Coronary artery (tissue), 2 donors: ENCODE measurements at regions not wholly inside any gene's neighbourhood (a gene's known extent, or its start where the extent isn't known, plus 50 kb on each side); places are given as distances from the start of the nearest gene placed in this dataset.

Experiments
- DNase-seq: peaks from one replicate; pipeline ENCODE4 v3.0.0-alpha.2; 2017; ENCODE audit warnings: low spot score
- H3K27ac ChIP-seq, 2 donors: fragments of 200-600 bp; sonication (generic); one replicate each; pipeline ENCODE4 v1.5.1; 2016 to 2019
- H3K4me3 ChIP-seq: fragments of 200-600 bp; sonication (generic); 2 replicates; pipeline ENCODE4 v1.5.1; 2016; ENCODE audit warnings: mild to moderate bottlenecking, moderate library complexity
- CTCF ChIP-seq: fragments of 200-600 bp; sonication (generic); IDR thresholded peaks from one replicate; pipeline ENCODE4 v1.5.1; 2019; ENCODE audit warnings: antibody characterized with exemption

DNA sequence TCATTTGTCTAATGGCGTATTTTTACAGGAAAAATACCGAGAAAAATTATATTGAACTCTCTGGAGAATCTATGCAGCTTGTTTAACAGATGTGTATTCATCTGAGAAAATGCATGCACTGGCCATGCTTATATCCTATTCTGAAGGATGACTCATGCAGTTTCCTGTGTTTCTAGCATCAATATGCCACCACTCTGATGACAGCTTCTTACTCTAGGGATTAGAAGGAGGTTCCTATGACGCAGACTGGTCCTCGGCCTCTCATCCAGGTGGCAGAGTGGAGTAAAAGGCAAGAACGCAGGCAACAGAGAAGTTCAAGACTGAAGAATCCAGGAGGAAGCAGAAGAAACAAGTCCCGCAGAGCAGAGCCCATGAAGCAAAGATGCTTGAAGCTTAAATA is 910.0 kb upstream of the ROBO1 start:
- H3K4me3 ChIP-seq = no peak overlapping the region
- H3K27ac ChIP-seq = no peak overlapping the region
- no peak for TF ChIP-seq CTCF
- no peak for DNase-seq

DNA sequence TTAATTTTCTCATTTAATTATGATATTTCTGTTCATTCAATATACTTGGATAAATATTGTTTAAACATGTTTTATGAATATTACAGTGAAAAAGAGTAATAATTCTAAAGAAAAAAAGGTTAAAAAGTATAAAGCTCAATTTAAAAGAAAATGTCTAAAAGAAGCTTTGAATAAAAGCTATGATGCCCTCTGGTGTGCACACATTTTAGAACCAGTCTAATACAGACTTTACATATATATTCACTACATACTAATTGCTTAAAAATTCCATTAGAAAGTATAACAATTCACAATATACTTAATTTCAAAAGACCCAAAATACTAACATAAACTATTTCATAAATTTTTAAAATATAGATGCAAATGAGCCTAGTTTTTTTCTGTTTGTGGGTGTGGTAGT is 909.1 kb upstream of the ROBO1 start:
- H3K27ac ChIP-seq = no peak overlapping the region
- no peak for DNase-seq
- TF ChIP-seq CTCF = no peak
- no peak overlapping the region for H3K4me3 ChIP-seq

DNA sequence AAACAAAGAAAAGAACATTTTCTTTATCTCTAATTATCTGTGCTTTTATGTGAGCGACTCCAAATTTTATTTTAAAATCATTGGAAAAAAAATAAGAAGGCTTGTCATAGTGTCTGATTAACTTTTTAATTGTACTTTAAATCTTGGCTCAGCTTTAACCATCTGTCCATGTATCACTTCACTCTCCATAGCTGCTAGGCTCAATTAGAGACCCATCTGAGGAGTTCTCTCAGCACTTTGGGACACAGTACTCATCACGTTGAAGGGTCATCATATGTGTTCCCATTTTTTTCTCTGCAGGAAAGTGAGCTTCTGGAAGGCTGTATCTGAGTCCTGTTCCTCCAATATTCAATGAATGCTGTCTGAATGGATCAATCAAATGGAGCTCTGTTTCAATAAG is 908.5 kb upstream of the ROBO1 start:
- Histone ChIP-seq H3K27ac (no peak overlapping the region), H3K4me3 (no peak overlapping the region)
- no peak for DNase-seq
- TF ChIP-seq CTCF = no peak

DNA sequence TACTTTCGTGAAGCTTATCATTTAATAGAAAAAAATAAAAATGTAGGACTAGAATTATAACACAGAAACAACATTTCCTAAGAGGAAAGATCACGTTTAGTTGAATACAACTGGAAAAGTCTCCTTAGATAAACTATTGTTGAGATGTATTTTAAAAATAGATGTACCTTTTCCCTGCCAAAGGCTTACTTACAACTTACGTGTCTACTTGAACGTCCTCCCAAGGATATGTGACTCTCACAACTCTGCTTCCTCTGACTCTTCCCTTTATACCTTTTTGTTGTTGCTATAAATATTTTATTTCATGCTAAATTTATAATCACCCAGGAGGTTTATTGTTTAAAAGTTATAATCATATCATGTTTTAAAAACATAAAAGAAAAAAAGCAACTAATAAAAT is 908.0 kb upstream of the ROBO1 start:
- Histone ChIP-seq H3K4me3 (no peak overlapping the region), H3K27ac (no peak overlapping the region)
- TF ChIP-seq CTCF = no peak
- no peak for DNase-seq

DNA sequence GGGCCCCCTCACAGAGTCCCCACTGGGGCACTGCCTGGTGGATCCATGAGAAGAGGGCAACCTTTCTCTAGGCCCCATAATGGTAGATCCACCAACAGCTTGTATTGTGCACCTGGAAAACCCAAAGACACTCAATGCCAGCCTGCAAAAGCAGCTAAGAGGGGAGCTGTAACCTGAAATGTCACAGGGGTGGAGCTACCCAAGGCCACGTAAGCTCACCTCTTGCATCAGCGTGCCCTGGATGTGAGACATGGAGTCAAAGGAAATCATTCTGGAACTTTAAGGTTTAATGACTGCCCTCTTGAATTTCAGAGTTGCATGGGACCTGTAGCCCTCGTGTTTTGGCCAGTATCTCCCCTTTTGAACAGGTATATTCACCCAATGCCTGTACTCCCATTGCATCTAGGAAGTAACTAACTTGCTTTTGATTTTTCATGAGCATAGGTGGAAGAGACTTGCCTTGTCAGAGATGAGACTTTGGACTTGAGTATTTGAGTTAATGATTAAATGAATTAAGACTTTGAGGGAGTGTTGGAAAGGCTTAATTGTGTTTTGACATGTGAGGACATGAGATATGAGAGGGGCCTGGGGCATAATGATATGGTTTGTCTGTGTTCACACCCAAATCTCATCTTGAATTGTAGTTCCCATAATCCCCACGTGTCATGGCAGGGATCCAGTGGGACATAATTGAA is 900.9 kb upstream of the ROBO1 start:
- Histone ChIP-seq H3K27ac (no peak overlapping the region), H3K4me3 (no peak overlapping the region)
- TF ChIP-seq CTCF = no peak
- DNase-seq = no peak

- Histone ChIP-seq H3K4me3 (no peak overlapping the region), H3K27ac (no peak overlapping the region)
- DNase-seq = no peak
- TF ChIP-seq CTCF = no peak
Observed at GRCh38 chr3:80668100-80668499, 900.3 kb upstream of the ROBO1 start.

DNA sequence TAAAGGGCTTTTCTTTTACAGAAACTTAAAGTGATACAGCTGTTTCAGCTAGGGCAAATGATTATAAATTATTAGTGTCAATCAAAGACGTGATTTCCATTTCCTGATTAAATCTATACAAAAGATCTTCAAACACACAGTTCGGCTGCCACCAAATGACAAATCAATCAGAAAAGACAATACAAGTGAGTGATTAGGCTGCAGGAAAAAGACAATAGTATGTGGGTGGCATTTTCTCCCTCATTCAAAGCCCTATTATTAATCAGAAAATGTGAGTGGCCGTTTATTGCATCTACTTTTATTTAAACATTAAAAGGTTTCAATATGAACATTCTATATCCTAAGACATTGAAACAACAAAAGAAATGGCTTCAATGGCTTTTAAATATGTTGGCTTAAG is 895.6 kb upstream of the ROBO1 start:
- no peak for TF ChIP-seq CTCF
- H3K4me3 ChIP-seq = no peak overlapping the region
- H3K27ac ChIP-seq = no peak overlapping the region
- no peak for DNase-seq
